Fibroblast of skin of right biceps (primary cell): ENCODE measurements at regions not wholly inside any gene's neighbourhood (a gene's known extent, or its start where the extent isn't known, plus 50 kb on each side); places are given as distances from the start of the nearest gene placed in this dataset.

Experiments
- DNase-seq: peaks from one replicate; pipeline ENCODE4 v3.0.0-alpha.2; 2013

DNA sequence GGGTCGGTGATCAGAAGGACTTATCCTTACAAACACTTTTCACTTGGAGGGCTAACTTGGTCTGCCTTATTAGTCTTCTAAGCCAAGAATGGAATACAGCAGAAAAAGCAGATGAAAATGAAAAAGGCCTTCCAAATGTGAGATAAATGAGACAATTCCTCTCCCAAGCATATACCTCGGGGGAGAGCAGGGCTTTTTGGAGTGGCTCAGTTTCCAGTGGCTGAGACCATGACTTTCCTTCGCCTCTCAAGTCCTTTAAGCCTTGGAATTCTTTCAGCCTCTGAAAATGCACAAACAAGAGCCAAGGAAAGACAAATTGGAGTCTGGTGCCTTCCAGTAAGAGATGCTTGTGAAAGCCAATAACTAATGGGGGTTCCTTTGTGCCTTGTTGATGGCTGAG is 130.9 kb downstream of the DTWD1 start:
- DNase-seq, result no peak

- DNase-seq, result no peak
Measured at GRCh38 chr15:49752517-49752916, 131.7 kb downstream of the DTWD1 start.

DNA sequence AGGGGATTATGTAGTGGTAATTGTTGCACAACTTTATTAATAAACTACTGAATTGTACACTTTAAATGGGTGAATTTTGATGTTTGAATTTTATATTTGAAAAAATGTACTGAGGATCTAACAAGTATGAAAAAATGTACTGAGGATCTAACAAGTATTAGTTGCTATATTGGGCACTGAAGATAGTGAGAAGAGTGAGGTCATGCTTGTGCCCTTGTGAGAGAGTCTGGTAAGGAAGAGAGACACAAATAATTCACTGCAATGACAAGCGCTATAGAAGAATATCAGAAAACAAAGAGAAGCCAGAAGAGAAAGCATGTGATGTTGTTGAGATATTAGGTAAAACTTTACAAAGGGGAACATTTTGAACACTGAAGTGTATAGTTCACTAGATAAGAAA is 137.6 kb downstream of the DTWD1 start:
- DNase-seq, result no peak

GRCh38 chr15:49758856-49759255 is 138.0 kb downstream of the DTWD1 start:
- no peak for DNase-seq

DNA sequence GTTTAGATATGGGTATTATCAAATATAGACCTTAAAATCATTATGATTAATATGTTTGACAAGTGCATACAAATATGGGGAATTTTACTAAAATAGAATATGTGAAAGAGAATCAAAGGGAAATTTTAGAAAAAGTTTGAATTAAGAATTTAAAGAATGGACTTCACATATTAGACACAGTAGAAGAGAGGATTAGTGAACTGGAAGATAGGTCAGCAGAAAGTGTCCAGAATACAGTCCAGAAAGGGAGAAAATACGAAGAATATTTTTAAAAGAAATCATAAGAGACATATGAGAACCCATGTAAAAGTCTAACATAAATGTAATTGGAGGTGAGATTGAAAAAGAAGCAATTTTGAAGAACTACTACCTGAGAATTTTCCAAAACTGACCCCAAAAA is 139.9 kb downstream of the DTWD1 start:
- no peak for DNase-seq

DNA sequence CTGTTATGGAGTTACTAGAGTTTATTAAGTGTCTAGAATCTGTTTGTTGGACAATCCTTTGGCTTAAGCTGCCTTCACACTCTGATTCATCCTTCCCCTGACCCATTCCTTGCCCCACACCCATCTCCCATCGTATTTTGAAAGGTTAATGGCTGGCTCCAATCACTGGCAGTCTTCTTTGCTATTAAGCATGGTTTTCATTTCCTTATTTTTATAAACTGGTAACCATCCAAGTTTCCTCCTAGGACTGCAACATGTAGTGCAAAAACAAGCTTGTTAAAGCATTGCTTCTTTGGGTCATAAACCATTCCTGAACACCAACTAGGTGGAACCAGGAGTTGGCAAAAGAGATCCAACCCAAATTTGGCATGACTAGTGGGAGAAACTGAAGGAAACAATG is 148.4 kb downstream of the DTWD1 start:
- DNase-seq, result no peak

DNA sequence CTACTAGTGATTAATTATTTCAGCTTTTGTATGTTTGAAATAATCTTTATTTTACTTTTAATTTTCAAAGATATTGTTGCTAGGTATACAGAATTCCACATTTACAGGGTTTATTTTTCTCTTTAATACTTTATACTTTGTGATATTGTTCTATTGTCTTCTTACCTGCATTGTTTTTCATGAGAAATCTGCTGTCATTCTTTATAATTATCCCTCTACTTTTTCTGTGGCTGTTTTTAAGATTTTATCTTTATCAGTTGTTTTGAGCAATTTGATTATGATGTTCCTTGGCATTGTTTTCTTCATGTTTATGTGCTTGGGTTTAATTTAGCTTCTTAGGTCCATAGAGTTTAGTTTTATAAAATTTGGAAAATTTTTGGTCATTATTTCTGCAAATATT is 168.6 kb downstream of the DTWD1 start:
- DNase-seq, result no peak

DNA sequence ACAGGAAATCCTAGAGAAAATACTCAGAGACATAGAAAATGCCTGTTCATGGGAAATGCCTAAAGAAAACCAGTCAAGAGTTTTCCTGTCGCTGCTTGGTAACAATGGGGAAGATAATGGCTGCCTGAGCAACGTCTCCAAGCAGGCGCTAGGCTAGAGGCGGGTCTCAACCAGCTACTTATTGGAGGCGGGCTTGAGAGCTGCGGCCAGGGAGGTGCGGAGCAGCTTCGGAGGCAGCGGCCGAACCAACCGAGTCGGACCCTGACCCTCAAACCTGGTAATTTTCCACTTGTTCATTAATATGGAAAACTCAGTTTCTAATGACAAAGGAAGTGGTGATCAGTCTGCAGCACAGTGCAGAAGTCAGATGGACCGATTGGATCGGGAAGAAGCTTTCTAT is 173.1 kb downstream of the DTWD1 start:
- no peak for DNase-seq

GRCh38 chr15:49801796-49802195 is 180.9 kb downstream of the DTWD1 start:
- no peak for DNase-seq
